Lower leg skin (tissue), 4 donors: ENCODE measurements at regions not wholly inside any gene's neighbourhood (a gene's known extent, or its start where the extent isn't known, plus 50 kb on each side); places are given as distances from the start of the nearest gene placed in this dataset.
"Not testable (repeated sequence)": the region's sequence is repeated elsewhere in the genome, so short reads cannot be mapped to it uniquely, and the experiment has no call there.

Source experiments
- DNase-seq, 2 donors: peaks; one replicate each; pipeline ENCODE4 v3.0.0-alpha.2; 2019; ENCODE audit warnings: low spot score in 2 of 2
- H3K4me3 ChIP-seq: fragments of 200-600 bp; sonication (generic); 2 replicates; pipeline ENCODE4 v1.5.1; 2017; ENCODE audit warnings: mild to moderate bottlenecking, low read depth; ENCODE audit not compliant: poor library complexity, severe bottlenecking
- POLR2A ChIP-seq, 2 donors: fragments of 450-650 bp; IDR thresholded peaks; one replicate each; pipeline ENCODE4 v1.6.1; 2016 to 2017; ENCODE audit warnings: antibody characterized with exemption in 2 of 2, mild to moderate bottlenecking in 1 of 2, moderate library complexity in 1 of 2
- WGBS, 2 donors: methylation state at CpG; one replicate each; pipeline ENCODE4 v1.1.5; 2018; 5-methylcytosine and 5-hydroxymethylcytosine counted together
- intact Hi-C: fragments of 100-400 bp; cut with DNase I; formaldehyde crosslinking; loops from one replicate; pipeline ENCODE4 v1.15.0; 2023; ENCODE audit warnings: low total_unique reads
- TF ChIP-seq, protein P1 (sequence below), 3 donors: fragments of 450-650 bp; IDR thresholded peaks; one replicate each; pipeline ENCODE4 v1.5.1; 2016; ENCODE audit warnings: antibody characterized with exemption in 3 of 3, mild to moderate bottlenecking in 3 of 3, moderate library complexity in 2 of 3

DNA sequence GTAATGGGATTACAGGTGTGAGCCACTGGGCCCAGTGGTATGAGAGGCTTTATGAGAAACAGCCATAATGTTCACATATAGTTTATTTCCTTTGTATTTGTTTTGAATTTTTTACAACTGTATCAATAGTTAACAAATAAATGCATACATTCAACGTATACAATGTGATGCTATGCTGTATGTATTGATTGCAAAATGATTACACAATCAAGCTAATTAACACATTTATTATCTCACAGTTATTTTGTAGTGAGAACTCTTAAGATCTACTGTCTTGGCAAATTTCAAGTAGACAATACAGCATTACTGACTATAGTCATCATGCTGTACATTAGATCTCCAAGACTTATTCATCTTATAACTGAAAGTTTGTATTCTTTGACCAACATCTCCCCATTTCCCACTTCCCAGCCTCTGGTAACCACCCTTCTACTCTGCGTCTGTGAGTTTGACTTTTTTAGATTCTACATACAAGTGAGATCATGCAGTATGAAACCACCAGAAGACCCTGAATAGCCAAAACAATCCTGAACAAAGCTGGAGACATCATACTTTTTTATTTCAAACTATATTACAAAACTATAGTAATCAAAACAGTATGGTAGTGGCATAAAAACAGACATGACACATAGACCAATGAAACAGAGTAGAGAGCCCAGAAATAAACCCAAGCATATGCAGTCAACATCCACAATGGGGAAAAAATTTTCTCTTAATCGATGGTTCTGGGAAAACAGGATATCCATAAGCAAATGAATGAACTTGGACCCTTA is 157.2 kb upstream of the RREB1 start:
- DNase-seq: no peak
- WGBS, 2 donors: 64 to 98% methylated on average over 3 of the region's 3 CpGs
- intact Hi-C loops: no loop called here
- H3K4me3 ChIP-seq: no peak overlapping the region
- no peak for TF ChIP-seq POLR2A (IDR thresholded peaks at IDR 0.05)
- TF ChIP-seq, protein P1, sequence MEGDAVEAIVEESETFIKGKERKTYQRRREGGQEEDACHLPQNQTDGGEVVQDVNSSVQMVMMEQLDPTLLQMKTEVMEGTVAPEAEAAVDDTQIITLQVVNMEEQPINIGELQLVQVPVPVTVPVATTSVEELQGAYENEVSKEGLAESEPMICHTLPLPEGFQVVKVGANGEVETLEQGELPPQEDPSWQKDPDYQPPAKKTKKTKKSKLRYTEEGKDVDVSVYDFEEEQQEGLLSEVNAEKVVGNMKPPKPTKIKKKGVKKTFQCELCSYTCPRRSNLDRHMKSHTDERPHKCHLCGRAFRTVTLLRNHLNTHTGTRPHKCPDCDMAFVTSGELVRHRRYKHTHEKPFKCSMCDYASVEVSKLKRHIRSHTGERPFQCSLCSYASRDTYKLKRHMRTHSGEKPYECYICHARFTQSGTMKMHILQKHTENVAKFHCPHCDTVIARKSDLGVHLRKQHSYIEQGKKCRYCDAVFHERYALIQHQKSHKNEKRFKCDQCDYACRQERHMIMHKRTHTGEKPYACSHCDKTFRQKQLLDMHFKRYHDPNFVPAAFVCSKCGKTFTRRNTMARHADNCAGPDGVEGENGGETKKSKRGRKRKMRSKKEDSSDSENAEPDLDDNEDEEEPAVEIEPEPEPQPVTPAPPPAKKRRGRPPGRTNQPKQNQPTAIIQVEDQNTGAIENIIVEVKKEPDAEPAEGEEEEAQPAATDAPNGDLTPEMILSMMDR (IDR thresholded peaks at IDR 0.05): no peak

GRCh38 chr6:6951355-6951754 is 156.4 kb upstream of the RREB1 start:
- peak in 1 of 2 donors; percentile 7 for DNase-seq
- intact Hi-C loops: no loop called here
- 89 to 90% methylated on average over 3 of the region's 3 CpGs for WGBS, 2 donors
- no peak overlapping the region for H3K4me3 ChIP-seq
- no peak for TF ChIP-seq POLR2A (IDR thresholded peaks at IDR 0.05)
- TF ChIP-seq, protein P1 (IDR thresholded peaks at IDR 0.05): no peak

DNA sequence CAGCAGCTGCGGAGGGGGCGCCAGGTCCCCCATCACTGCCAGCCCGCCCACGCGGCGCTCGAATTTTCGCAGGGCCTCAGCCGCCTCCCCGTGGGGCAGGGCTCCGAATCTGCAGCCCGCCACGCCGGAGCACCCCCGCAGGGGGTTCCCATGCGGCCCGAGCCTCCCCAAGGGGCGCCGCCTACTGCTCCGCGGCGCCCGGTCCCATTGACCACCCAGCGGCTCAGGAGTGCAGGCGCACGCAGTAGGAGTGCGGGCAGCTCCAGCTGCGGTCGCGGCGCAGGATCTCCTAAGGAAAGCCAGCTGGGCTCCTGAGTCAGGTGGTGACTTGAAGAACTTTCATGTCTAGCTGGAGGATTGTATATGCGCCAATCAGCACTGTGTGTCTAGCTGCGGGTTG is 155.3 kb upstream of the RREB1 start:
- intact Hi-C loops: no loop called here
- DNase-seq: peak in 1 of 2 donors; percentile 49
- TF ChIP-seq, protein P1 (IDR thresholded peaks at IDR 0.05): no peak
- TF ChIP-seq POLR2A (IDR thresholded peaks at IDR 0.05): no peak
- H3K4me3 ChIP-seq: no peak overlapping the region
- WGBS, 2 donors: 88 to 93% methylated on average over 21 to 26 of the region's 33 CpGs

- DNase-seq: peak in 1 of 2 donors; percentile 13
- intact Hi-C loops, H3K4me3 ChIP-seq: not testable (repeated sequence)
- WGBS, 2 donors: 91 to 92% methylated on average over 6 of the region's 6 CpGs
These were observed 154.8 kb upstream of the RREB1 start for GRCh38 chr6:6952927-6953326.

- no peak for TF ChIP-seq POLR2A (IDR thresholded peaks at IDR 0.05)
- TF ChIP-seq, protein P1 (IDR thresholded peaks at IDR 0.05): no peak
- no peak for DNase-seq
- intact Hi-C loops: no loop called here
- WGBS, 2 donors: 71 to 74% methylated on average over 5 of the region's 5 CpGs
- no peak overlapping the region for H3K4me3 ChIP-seq
These were observed 147.1 kb upstream of the RREB1 start for GRCh38 chr6:6960571-6961251.

DNA sequence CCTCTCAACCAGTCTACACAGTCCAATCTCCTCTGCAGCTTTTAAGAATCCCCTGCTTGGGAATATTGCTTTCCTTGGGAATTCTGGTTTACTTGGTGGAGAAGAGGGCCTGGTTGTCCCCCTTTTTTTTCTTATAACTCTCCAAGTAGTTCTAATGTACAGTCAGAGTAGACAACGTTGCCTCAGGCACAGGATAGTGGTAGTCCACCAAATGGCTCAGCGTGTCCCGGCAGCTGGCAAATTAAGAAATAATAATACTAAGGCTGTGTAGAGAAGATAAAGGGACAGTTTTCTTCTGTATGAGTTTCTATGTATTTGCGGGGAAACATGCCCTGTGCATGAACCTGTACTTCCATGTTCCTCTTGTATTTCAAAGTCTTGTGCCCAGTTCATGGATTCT is 145.7 kb upstream of the RREB1 start:
- H3K4me3 ChIP-seq: no peak overlapping the region
- no peak for TF ChIP-seq POLR2A (IDR thresholded peaks at IDR 0.05)
- TF ChIP-seq, protein P1 (IDR thresholded peaks at IDR 0.05): no peak
- no peak for DNase-seq
- WGBS, 2 donors: 97 to 98% methylated on average over 4 of the region's 4 CpGs
- intact Hi-C loops: no loop called here
